ENCODE measurements at regions not wholly inside any gene's neighbourhood (a gene's known extent, or its start where the extent isn't known, plus 50 kb on each side); places are given as distances from the start of the nearest gene placed in this dataset.

GRCh38 chrX:124506066-124506465, 159.7 kb downstream of the SH2D1A start:
- no peak for TF ChIP-seq CTCF (IDR thresholded peaks at IDR 0.05; ENCODE audit: extremely low read depth, low read depth, low read length)
- no peak overlapping the region for H3K4me3 ChIP-seq (ENCODE audit: insufficient read depth, low read length)
- no peaks in the 10 kb centered on the region for H3K79me2 ChIP-seq (ENCODE audit: insufficient read depth, low read length)
- DNase-seq (ENCODE audit: insufficient read length, low spot score, missing footprints), result no peak
- H4K20me1 ChIP-seq (ENCODE audit: insufficient read depth, low read length), result no peaks in the 10 kb centered on the region
- H3K4me2 ChIP-seq (ENCODE audit: insufficient read depth, low read length), result no peak overlapping the region
- no peaks in the 10 kb centered on the region for H3K27me3 ChIP-seq (ENCODE audit: insufficient read depth, low read length)
- no peaks in the 10 kb centered on the region for H3K9me3 ChIP-seq (ENCODE audit: low read depth, low read length)
- no peak overlapping the region for H2AFZ ChIP-seq (ENCODE audit: low read length)
- no peaks in the 10 kb centered on the region for H3K4me1 ChIP-seq (ENCODE audit: insufficient read depth, low read length)
- H3K36me3 ChIP-seq (ENCODE audit: insufficient read depth, low read length), result no peaks in the 10 kb centered on the region
- H3K27ac ChIP-seq (ENCODE audit: low read depth, low read length), result no peak overlapping the region

GRCh38 chrX:124507246-124507645, 160.9 kb downstream of the SH2D1A start:
- H3K4me2 ChIP-seq (ENCODE audit: insufficient read depth, low read length), result no peak overlapping the region
- no peaks in the 10 kb centered on the region for H4K20me1 ChIP-seq (ENCODE audit: insufficient read depth, low read length)
- no peak overlapping the region for H3K27ac ChIP-seq (ENCODE audit: low read depth, low read length)
- H3K4me3 ChIP-seq (ENCODE audit: insufficient read depth, low read length), result no peak overlapping the region
- no peak for TF ChIP-seq CTCF (IDR thresholded peaks at IDR 0.05; ENCODE audit: extremely low read depth, low read depth, low read length)
- no peaks in the 10 kb centered on the region for H3K27me3 ChIP-seq (ENCODE audit: insufficient read depth, low read length)
- H3K9me3 ChIP-seq (ENCODE audit: low read depth, low read length), result no peaks in the 10 kb centered on the region
- H2AFZ ChIP-seq (ENCODE audit: low read length), result no peak overlapping the region
- no peak for DNase-seq (ENCODE audit: insufficient read length, low spot score, missing footprints)
- no peaks in the 10 kb centered on the region for H3K4me1 ChIP-seq (ENCODE audit: insufficient read depth, low read length)
- H3K79me2 ChIP-seq (ENCODE audit: insufficient read depth, low read length), result no peaks in the 10 kb centered on the region
- H3K36me3 ChIP-seq (ENCODE audit: insufficient read depth, low read length), result no peaks in the 10 kb centered on the region

GRCh38 chrX:124518885-124519284, 172.5 kb downstream of the SH2D1A start:
- Histone ChIP-seq H3K27ac (ENCODE audit: low read depth, low read length) (no peak overlapping the region), H3K4me2 (ENCODE audit: insufficient read depth, low read length) (no peak overlapping the region), H3K27me3 (ENCODE audit: insufficient read depth, low read length) (no peaks in the 10 kb centered on the region), H4K20me1 (ENCODE audit: insufficient read depth, low read length) (no peaks in the 10 kb centered on the region), H3K4me3 (ENCODE audit: insufficient read depth, low read length) (no peak overlapping the region), H3K79me2 (ENCODE audit: insufficient read depth, low read length) (no peaks in the 10 kb centered on the region), H2AFZ (ENCODE audit: low read length) (no peak overlapping the region), H3K36me3 (ENCODE audit: insufficient read depth, low read length) (no peaks in the 10 kb centered on the region), H3K4me1 (ENCODE audit: insufficient read depth, low read length) (no peaks in the 10 kb centered on the region), H3K9me3 (ENCODE audit: low read depth, low read length) (no peaks in the 10 kb centered on the region)
- TF ChIP-seq CTCF (IDR thresholded peaks at IDR 0.05; ENCODE audit: extremely low read depth, low read depth, low read length), result no peak
- DNase-seq (ENCODE audit: insufficient read length, low spot score, missing footprints), result no peak

DNA sequence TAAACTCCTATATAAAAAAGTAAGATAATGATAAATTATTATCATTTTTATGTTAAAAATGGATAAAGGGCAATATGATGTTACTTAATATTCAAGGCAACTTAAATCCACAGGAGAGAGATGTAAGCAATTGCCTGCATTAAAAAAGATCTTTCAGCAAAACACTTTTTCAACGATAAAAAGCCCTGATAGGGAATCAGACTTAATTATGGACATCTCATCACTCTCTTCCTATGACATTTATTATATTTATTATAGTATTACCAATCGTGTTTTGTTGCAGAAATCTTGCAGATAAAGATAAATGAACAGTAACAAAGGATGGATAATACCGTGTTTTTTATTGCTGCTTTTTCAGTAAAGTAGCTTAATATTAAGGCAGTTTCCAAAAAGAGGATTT, 178.5 kb downstream of the SH2D1A start:
- no peak for TF ChIP-seq CTCF (IDR thresholded peaks at IDR 0.05; ENCODE audit: extremely low read depth, low read depth, low read length)
- Histone ChIP-seq H3K27ac (ENCODE audit: low read depth, low read length) (no peak overlapping the region), H3K27me3 (ENCODE audit: insufficient read depth, low read length) (no peaks in the 10 kb centered on the region)

More for the DNA sequence above, 178.5 kb downstream of the SH2D1A start:
- H3K4me3 ChIP-seq (ENCODE audit: insufficient read depth, low read length), result no peak overlapping the region
- no peaks in the 10 kb centered on the region for H3K9me3 ChIP-seq (ENCODE audit: low read depth, low read length)
- H3K79me2 ChIP-seq (ENCODE audit: insufficient read depth, low read length), result no peaks in the 10 kb centered on the region
- no peak for DNase-seq (ENCODE audit: insufficient read length, low spot score, missing footprints)
- no peaks in the 10 kb centered on the region for H3K4me1 ChIP-seq (ENCODE audit: insufficient read depth, low read length)
- no peak overlapping the region for H3K4me2 ChIP-seq (ENCODE audit: insufficient read depth, low read length)
- no peaks in the 10 kb centered on the region for H3K36me3 ChIP-seq (ENCODE audit: insufficient read depth, low read length)
- no peaks in the 10 kb centered on the region for H4K20me1 ChIP-seq (ENCODE audit: insufficient read depth, low read length)
- no peak overlapping the region for H2AFZ ChIP-seq (ENCODE audit: low read length)

All from osteoblast (primary cell).